ENCODE measurements at regions not wholly inside any gene's neighbourhood (a gene's known extent, or its start where the extent isn't known, plus 50 kb on each side); places are given as distances from the start of the nearest gene placed in this dataset.
"Not testable (repeated sequence)": the region's sequence is repeated elsewhere in the genome, so short reads cannot be mapped to it uniquely, and the experiment has no call there.

DNA sequence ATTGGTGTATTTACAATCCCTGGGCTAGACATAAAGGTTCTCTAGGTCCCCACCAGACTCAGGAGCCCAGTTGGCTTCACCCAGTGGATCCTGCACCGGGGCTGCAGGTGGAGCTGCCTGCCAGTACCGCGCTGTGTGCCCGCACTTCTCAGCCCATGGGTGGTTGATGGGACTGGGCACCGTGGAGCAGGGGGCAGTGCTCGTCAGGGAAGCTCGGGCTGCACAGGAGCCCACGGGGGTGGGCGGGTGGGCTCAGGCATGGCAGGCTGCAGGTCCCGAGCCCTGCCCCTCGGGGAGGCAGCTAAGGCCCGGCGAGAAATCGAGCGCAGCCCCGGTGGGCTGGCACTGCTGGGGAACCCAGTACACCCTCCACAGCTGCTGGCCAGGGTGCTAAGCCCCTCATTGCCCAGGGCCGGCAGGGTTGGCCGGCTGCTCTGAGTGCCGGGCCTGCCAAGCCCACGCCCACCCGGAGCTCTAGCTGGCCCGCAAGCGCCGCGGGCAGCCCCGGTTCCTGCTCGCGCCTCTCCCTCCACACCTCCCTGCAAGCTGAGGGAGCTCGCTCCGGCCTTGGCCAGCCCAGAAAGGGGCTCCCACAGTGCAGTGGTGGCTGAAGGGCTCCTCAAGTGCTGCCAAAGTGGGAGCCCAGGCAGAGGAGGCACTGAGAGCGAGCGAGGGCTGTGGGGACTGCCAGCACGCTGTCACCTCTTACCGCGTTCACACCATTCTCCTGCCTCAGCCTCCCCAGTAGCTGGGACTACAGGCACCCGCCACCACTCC, 353.5 kb upstream of the HS6ST1 start:
- DNase-seq = not testable (repeated sequence)

DNA sequence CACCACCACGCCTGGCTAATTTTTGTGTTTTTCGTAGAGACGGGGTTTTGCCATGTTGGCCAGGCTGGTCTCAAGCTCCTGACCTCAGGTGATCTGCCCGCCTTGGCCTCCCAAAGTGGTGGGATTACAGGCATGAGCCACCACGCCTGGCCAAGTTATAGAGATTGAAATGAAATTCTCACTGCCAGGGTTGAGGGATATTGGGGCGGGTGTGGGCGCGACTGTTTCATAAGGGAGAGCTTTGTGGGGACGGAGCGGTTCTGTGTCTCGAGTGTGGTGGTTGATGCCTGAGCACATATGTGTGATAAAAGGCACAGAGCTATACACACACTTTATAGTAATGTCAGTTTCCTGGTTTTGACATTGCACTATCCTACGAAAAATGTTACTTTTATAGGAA, 361.0 kb upstream of the HS6ST1 start:
- DNase-seq = not testable (repeated sequence)

DNA sequence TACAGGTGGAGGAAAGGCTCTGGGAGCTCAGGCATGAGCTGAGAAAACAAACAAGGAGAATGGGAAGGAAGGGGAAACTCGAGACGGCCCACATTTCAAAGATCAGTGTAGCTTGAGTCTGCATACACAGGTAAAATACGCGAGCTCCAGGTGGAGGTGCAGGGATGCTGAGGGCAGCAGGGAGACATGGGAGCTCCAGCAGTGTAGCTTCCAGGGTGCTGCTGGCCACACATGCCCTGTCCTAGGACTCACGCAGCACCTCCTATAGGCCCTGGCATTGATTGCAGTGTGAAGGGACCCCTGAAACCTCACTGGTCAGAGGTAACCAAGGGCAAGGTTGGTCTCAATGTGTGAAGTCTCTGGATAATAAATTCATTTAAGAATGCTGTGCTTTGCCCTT, 362.8 kb upstream of the HS6ST1 start:
- no peak for DNase-seq

DNA sequence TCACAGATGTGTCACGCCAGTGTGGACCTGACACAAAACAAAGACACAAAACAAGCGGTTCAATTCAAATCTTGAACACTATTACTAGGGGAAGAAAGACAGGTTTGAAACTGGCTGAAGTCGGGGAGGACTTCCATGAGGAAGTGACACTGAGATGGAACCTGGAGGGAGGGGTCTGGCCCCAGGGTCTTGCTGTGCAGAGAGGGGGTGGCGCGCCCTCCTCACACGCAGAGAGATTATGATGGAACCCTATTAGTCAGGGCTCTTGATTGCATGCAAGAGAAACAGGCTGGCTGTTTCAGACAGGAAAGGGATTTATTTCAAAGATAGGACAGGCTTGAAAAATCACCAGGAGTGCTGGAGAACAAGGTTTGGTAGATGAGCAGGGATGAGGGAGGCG, 363.6 kb upstream of the HS6ST1 start:
- DNase-seq = no peak

DNA sequence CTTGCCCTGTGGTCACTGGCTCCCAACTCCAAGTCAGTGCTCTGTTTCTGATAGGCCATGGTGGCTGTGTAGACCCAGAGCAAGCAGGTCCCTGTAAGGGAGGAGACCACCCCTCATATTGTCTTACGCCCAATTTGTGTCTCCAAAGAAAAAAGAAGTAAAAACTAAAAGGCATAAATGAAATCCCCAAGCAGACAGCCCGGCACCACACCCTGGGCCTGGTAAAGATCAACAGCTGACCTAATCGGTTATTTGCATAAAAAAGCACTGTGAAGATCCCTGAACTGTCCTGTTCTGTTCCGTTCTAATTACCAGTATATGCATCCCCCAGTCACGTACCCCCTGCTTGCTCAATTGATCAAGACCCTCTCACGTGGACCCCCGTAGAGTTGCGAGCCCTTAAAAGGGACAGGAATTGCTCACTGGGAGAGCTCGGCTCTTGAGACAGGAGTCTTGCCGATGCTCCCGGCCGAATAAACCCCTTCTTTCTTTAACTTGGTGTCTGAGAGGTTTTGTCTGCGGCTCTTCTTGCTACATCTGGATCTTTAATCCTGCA, 364.1 kb upstream of the HS6ST1 start:
- no peak for DNase-seq

DNA sequence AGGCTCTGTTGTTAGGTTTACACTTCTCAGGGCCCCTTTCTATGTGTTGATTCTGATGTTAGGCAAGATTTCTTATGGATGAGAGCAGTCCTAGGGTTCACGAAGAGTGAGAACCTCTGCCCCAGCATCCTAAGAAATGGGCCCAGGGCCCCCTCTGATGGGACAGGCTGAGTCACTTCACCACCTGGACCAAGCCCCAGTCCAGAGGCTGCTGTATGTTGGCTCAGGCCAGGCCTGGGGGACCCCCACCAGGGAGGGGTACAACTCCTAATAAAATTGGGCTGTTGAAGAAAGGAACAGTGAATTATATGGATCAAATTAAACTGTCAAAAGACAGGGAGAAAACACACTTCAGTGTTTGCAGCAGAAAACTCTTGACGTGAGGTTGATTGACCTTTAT, 365.9 kb upstream of the HS6ST1 start:
- no peak for DNase-seq

DNA sequence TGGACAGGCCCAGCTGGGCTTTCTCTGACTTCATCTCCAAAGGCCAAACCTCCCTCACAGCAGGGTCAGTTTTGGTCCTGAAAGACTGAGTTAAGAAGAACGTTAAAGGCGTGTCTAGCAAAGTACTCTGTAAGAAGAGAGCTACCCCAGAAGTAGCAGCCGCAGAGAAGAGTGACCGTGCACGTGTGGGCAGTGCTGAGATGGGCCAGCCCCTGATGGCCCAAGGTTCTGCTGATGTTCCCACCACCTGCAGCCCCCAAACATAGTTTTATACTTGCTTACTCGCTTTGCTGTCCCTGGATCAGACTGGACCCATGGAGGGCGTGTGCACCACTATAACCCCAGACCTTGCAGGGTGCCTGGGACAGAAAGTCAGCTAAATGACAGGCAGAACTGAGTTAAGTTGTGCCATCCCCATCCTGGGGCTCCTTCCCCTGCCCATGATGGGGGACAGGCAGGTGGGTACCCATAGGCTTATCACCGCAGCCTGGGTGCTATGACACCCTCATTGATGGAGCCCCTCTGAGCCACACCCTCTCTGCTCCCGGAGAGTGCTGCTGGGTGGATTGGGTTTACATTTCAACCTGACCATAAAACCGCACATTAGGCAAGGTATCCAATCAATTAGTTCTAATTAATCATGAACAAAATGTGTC, 367.3 kb upstream of the HS6ST1 start:
- no peak for DNase-seq

DNA sequence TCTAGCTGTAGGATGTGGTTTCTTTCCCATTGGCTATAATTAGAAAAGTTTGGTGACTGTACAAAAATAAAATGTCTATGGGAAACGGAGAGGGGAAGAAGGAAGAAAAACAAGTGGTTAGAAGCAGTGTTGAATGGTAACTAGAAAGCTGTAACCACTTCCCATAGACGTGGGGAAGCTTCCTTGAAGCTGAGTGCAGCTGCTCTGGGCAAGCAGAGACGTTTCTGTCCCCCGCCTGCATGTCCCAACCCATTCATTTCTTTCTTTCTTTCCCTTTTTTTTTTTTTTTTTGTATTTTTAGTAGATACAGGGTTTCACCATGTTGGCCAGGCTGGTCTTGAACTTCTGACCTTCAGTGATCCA, 367.8 kb upstream of the HS6ST1 start:
- peak in 1 of 5 experiments; percentile 66 for DNase-seq

DNA sequence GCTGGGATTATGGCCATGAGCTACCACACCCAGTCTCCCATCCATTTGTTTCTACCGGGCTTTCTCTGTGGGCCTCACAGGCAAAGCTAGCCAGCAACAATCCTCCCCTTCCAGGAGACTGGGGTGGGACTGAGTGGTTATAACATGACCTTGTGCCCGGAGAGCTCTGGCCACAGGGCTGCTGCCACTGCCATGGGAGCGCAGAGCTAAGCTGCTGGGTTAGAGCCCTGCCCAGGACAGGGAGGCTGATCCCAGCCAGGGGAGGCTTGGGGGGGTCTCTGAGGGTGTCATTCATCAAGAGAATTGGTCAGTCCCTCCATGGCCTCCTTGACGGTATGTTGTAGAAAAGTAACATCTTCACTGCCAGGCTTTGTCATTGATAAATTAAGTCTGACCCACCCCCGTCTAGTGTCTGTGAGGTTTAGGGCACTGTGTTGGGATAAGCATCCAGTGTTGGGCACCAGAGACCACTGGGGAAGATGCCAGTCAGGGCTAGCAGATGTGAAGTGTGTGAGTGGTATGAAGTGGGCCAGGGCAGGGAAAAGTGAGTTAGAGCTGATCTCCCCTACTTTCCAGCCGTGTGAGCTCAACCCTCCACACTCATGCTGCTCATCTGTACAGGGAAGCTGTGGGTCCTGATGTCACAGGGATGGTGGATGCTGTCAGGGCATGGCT, 368.4 kb upstream of the HS6ST1 start:
- DNase-seq = no peak

DNA sequence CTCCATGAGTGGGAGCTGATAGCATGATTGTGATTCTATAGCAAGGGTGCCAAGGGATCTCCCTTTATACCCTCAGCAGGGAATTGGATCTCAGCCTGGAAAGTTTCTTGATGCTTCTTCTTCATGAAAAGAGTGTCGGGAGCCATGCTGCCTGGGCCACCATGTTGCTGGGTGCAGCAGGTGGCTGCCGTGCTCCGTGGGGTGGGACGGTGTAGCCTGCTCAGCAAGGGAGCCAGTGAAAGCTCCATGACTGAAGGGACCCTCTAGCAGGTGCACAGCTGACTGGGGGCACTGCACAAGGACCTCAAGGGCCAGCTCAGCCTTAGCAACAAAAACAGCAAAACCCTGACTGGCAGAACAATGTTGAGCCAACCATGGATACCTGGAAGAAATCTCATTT, 368.9 kb upstream of the HS6ST1 start:
- DNase-seq = no peak

DNA sequence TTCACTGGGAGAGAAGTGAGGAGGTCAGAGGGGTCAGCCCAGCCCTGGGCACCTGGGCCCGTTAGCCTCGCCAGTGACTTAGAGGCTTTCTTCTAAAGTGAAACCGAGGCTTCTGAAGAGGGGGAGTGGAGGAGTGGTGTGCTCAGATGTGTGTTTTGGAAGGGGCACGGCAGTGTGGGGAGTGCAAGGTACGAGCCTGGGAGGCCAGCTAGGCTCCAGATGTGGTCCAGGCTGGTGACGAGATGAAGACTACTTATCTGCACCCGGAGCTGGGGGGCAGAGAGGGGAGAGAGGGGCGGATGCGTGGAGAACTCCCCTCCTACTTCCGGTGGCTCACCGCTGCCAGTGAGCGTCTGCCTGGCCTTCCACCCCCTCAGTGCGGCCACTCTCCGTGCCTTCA, 371.3 kb upstream of the HS6ST1 start:
- DNase-seq = peak in 1 of 5 experiments; percentile 10

DNA sequence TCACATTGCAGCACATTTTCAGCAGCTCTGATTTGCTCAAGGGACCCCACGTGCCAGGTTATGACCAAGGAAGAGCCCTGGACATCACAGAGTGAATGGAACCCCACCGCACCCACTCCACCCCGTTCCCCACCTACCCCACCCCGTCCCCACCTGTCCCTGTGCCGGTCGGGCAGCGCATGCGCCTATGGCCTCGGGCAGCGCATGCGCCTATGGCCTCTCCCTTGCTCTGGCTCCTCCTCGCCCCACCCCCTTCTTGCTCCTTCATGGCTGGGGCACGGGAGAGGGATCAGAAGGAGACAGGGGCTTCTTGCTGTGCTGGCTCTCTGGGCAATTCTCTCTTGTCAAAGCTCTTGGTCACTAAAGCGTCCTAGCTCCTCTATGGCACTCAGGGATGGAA, 371.8 kb upstream of the HS6ST1 start:
- no peak for DNase-seq

DNA sequence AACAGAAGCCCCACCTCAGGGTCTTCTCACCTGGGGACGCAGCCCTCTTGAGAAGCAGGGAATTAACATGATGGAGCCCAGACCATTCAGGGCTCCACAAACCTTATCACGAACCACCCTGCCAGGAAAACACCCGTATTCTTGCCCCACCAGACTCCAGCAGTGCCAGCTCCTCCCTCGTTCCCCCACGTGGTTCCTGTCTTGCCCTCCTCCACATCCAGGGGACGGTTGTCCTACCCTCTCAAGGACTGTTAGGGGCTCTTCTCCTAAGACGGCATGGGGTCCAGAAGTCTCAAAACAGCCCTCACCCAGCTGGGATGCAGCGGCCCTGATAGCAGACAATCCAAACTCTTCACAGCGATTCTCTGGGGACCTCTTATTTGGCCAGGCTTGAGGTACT, 372.2 kb upstream of the HS6ST1 start:
- no peak for DNase-seq

DNA sequence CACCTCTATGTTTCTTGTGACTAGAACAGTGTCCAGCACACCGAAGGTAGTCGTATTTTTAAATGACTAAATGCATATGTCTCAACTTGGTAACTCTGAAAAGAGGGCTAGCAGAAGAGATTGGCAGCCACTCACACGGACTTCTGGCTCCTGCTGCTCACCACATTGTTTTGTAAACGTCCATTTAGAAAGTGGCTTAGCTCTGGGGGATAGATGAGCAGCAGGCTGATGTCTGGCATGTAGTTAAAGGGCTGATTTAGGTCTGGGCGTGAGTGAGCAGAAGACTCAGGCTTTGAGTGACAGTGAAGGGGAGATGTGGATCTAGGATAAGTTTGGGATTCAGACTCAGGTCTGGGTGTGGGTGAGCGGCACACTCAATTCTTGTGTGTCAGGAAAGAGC, 372.9 kb upstream of the HS6ST1 start:
- no peak for DNase-seq

DNA sequence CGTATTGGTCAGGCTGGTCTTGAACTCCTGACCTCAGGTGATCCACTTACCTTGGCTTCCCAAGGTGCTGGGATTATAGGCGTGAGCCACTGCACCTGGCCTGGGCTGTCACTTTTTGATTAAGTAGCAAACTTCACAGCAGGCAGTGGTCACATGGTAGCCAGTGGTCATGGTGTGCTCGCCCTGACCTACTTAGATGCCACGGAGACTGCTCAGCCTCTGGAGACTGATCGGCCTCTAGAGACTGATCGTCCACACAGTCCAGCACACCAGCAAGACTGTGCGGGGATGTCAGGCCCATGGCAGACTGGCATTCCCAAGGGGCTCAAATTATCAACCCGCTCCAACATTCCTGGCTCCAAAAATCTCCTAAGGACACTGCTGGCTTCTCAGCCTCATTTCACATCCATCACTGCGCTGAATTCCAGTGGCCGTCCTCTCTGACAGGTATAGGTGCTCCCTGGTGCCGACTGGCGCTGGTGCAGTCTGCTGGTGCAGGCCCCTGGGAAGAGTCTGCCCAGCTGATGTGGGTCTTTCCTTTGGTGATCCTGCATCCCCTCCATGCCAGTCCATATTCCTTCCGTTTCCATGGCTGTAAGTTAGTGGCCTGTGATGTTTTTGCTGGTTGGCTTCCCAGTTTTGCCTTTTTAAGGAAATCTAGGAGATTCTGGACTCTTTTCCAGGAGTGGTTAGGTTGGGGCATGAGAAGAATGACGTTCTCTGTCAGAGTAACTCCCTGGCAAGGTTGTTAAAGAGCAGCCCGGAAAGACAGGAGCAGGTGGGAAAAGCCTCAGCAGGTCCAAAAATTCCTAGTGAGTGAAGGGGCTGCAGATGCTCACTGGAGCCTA, 374.5 kb upstream of the HS6ST1 start:
- no peak for DNase-seq

DNA sequence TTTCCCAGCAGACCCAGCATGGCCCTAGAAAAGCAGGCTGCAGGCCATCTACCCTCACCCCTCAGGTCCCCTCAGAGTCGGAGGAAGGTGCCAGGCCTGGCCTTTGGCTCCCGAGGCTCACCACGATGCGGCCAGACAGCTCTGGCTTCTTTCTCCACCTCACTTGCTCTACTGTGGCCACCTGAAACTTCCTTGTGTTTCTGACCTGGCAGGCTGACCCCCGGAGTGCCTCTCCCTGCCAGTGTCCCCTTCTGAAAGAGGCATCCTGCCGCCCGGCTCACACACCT, 375.0 kb upstream of the HS6ST1 start:
- no peak for DNase-seq

DNA sequence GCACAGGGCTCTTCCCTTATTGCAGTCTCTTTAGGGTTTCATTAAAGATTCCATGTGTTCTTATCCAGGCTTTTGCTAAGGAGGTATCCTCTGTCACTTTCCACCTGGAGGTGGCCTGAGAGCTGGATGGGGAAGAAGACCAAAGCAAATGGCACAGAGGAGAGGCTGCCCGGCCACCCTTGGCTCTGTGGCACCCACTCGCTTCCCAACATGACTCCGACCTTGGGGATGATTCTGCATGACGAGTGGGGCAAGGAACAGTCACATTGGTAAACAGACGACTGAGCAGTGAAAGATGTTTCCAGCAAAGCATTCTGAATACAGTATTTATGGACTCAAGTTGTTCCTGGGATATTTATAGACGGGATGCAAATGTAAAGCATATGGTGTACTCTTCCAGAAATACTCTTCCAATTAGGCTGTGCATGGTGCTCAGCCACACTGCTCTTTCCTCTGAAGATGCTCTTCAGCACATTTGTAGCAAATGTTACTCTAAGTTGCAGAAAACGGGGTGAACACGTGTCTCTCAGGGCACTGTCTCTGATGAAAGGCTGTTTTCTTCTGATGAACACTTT, 377.1 kb upstream of the HS6ST1 start:
- no peak for DNase-seq

DNA sequence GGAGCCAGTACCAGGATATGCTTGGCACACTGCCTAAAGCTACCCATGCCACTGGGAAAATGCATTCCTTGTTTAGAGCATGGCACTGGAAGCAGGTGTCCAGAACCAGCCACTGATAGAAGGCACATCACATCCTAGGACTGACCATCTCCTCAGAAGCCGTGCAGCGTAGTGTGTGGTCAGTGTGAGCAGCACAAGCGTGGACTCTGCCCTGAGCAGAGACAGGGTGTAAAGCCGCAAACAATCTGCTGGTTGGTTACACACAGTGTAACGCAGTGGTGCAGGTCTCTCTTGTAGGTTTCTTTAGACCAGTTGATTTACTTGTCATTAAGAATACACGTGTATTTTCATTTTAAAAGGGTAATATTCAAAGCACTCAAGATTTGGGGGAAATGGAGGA, 377.8 kb upstream of the HS6ST1 start:
- no peak for DNase-seq

DNA sequence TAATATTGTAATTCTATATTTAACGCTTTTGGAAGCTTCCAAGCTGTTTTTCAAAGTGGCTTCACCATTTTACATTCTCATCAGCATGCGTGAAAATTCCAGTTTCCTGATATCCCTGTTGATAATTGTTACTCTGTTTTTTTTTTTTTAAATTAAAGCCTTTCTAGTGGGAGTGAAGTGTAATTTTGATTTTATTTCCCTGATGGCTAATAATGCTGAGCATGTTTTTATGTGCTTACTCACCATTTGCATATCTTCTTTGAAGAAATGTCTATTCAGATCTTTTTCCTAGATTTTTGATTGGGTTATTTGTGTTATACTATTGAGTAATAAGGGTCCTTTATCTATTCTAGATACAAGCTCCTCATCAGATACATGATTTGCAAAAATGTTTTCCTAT, 382.8 kb upstream of the HS6ST1 start:
- no peak for DNase-seq

DNA sequence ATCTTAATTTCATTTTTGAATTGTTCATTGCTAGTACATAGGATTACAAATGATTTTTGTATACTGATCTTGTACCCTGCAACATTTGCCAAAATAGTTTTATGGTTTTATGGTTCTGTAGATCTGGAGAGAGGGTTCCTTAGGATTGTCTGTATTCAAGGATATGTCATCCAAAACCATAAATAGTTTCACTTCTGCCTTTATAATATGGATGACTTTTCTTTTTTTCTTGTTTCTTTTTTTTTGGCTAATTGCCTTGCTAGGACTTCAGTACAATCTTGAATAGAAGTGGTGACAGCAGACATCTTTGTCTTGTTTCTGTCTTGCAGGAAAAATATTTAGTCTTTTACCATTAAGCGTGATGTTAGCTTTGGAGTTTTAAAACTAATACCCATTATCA, 383.9 kb upstream of the HS6ST1 start:
- no peak for DNase-seq

DNA sequence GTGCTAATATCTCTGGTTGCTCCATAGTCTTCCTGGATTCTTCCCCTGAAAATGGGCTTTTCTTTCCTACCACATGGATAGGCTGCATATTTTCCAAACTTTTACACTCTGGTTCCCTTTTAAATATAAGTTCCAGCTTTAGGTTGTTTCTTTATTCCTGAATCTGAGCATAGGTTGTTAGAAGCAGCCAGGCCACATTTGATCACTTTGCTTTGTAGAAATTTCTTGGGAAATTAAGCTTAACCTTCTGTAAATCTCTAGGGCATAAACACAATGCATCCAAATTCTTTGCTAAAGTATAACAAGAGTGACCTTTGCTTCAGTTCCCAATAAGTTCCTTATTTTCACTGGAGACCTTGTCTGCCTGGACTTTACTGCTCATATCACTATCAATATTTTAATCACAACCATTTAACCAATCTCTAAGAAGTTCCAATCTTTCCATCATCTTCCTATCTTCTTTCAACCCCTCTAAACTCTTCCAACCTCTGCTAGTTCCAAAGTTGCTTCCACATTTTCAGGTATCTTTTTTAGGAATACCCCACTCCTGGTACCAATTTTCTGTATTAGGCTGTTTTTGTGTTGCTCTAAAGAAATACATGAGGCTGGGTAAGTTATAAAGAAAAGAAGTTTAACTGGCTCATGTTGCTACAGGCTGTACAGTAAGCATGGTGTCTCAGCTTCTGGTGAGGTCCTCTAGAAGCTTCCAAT, 389.6 kb upstream of the HS6ST1 start:
- no peak for DNase-seq

DNA sequence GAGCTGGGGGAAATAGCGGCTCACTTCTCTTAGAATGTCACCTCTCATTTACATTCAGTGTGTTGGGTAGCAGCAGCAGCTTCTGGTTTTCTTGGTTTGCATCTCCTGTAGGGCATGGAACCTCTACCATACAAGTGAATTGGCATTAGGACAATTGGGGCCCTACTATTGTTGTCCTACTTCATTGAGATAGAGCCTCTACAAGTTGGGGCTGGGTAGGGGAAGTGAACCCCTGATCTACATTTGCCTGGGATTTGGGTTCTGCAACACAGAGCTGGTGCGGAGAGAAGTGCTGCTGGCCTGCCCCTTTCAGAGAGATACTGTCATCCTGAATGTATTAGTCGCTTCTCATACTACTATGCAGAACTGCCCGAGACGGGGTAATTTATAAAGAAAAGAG, 391.6 kb upstream of the HS6ST1 start:
- DNase-seq = no peak

Measured in T-helper 2 cell (primary cell).